SK-N-SH treated with all-trans-retinoic acid at 6 μM for 48 hours (cell line): ENCODE measurements at regions not wholly inside any gene's neighbourhood (a gene's known extent, or its start where the extent isn't known, plus 50 kb on each side); places are given as distances from the start of the nearest gene placed in this dataset.

Source experiments
- ARNTL ChIP-seq: fragments of 450-650 bp; formaldehyde crosslinking; IDR thresholded peaks from 2 replicates; pipeline ENCODE4 v1.5.0; 2020; ENCODE audit warnings: low read depth, mild to moderate bottlenecking, moderate library complexity, borderline replicate concordance
- BACH2 ChIP-seq: fragments of 250-450 bp; sonication (Bioruptor Pico); IDR thresholded peaks from 2 replicates; pipeline ENCODE4 v1.9.0; 2021; ENCODE audit warnings: mild to moderate bottlenecking, borderline replicate concordance
- CREB5 ChIP-seq: fragments of 250-450 bp; sonication (Bioruptor Pico); IDR thresholded peaks from 2 replicates; pipeline ENCODE4 v1.5.1; 2020; ENCODE audit warnings: low read depth, mild to moderate bottlenecking, moderate library complexity
- CSDC2 ChIP-seq: fragments of 250-450 bp; sonication (Bioruptor Pico); IDR thresholded peaks from 2 replicates; pipeline ENCODE4 v1.5.0; 2020; ENCODE audit warnings: mild to moderate bottlenecking, moderate library complexity
- ISL1 ChIP-seq: fragments of 250-450 bp; sonication (Bioruptor Pico); IDR thresholded peaks from 2 replicates; pipeline ENCODE4 v2.1.2; 2022; ENCODE audit warnings: mild to moderate bottlenecking, moderate library complexity
- PATZ1 ChIP-seq: fragments of 250-450 bp; sonication (Bioruptor Pico); IDR thresholded peaks from 2 replicates; pipeline ENCODE4 v1.8.0; 2020; ENCODE audit warnings: mild to moderate bottlenecking, moderate library complexity, borderline replicate concordance
- PPARA ChIP-seq: fragments of 250-450 bp; sonication (Bioruptor Pico); IDR thresholded peaks from 2 replicates; pipeline ENCODE4 v1.5.0; 2020; ENCODE audit warnings: mild to moderate bottlenecking, borderline replicate concordance
- RARB ChIP-seq: fragments of 250-450 bp; sonication (Bioruptor Pico); IDR thresholded peaks from 2 replicates; pipeline ENCODE4 v1.8.0; 2021; ENCODE audit warnings: mild to moderate bottlenecking, moderate library complexity
- SNAI2 ChIP-seq: fragments of 250-450 bp; sonication (Bioruptor Pico); IDR thresholded peaks from 2 replicates; pipeline ENCODE4 v1.5.0; 2020; ENCODE audit warnings: mild to moderate bottlenecking, moderate library complexity
- TCF4 ChIP-seq: fragments of 250-450 bp; sonication (Bioruptor Pico); IDR thresholded peaks from 2 replicates; pipeline ENCODE4 v1.8.0; 2021; ENCODE audit warnings: mild to moderate bottlenecking, moderate library complexity, borderline replicate concordance
- TSHZ2 ChIP-seq: fragments of 250-450 bp; sonication (Bioruptor Pico); IDR thresholded peaks from 2 replicates; pipeline ENCODE4 v1.5.0; 2020; ENCODE audit warnings: mild to moderate bottlenecking, moderate library complexity
- ZNF8 ChIP-seq: fragments of 450-650 bp; formaldehyde crosslinking; IDR thresholded peaks from 2 replicates; pipeline ENCODE4 v1.5.0; 2020; ENCODE audit warnings: mild to moderate bottlenecking, moderate library complexity

GRCh38 chr6:140009286-140009685 lies 634.8 kb upstream of the CITED2 start:
- TF ChIP-seq PATZ1 (CRISPR knock-in tag) (no peak), TCF4 (CRISPR knock-in tag) (no peak), ARNTL (CRISPR knock-in tag) (no peak), ISL1 (CRISPR knock-in tag) (no peak), SNAI2 (CRISPR knock-in tag) (no peak), BACH2 (CRISPR knock-in tag) (no peak), CREB5 (CRISPR knock-in tag) (no peak), TSHZ2 (CRISPR knock-in tag) (no peak), ZNF8 (CRISPR knock-in tag) (no peak), CSDC2 (no peak), RARB (CRISPR knock-in tag) (no peak), PPARA (no peak)
